ENCODE measurements at regions not wholly inside any gene's neighbourhood (a gene's known extent, or its start where the extent isn't known, plus 50 kb on each side); places are given as distances from the start of the nearest gene placed in this dataset.
"Not testable (repeated sequence)": the region's sequence is repeated elsewhere in the genome, so short reads cannot be mapped to it uniquely, and the experiment has no call there.

- no peak for TF ChIP-seq JUN (IDR thresholded peaks at IDR 0.05; ENCODE audit: borderline replicate concordance, insufficient read depth, insufficient read length, low read depth)
- no peak for TF ChIP-seq CTCF (IDR thresholded peaks at IDR 0.05; ENCODE audit: extremely low read depth in 1 of 2, insufficient read depth in 1 of 2, low read depth in 1 of 2, low read length in 2 of 2)
- Histone ChIP-seq H3K9ac (replicated peaks; ENCODE audit: extremely low read depth, insufficient read depth, low read length) (no peak overlapping the region), H3K79me2 (ENCODE audit: control insufficient read depth, insufficient read depth, low read length) (no peaks in the 10 kb centered on the region), H4K20me1 (replicated peaks; ENCODE audit: control insufficient read depth, extremely low read depth, insufficient read depth, low read length) (no peaks in the 10 kb centered on the region), H3K4me2 (ENCODE audit: insufficient read depth, low read length) (no peak overlapping the region), H3K4me3 (replicated peaks in 1 of 3; ENCODE audit: insufficient read depth in 1 of 3, low read depth in 1 of 3, low read length in 3 of 3) (no peak overlapping the region), H3K27me3 (ENCODE audit: control insufficient read depth in 2 of 2, insufficient read depth in 2 of 2, low read length in 2 of 2) (no peaks in the 10 kb centered on the region), H3K9me1 (replicated peaks; ENCODE audit: control insufficient read depth, extremely low read depth, insufficient read depth, low read length) (no peaks in the 10 kb centered on the region), H3K4me1 (ENCODE audit: control insufficient read depth, extremely low read depth, insufficient read depth, low read length) (no peaks in the 10 kb centered on the region), H2AFZ (ENCODE audit: low read depth, low read length) (no peak overlapping the region), H3K36me3 (ENCODE audit: control insufficient read depth in 2 of 2, extremely low read depth in 1 of 2, insufficient read depth in 2 of 2, low read length in 2 of 2) (no peaks in the 10 kb centered on the region), H3K27ac (ENCODE audit: insufficient read depth, low read depth, low read length) (no peak overlapping the region), H3K9me3 (replicated peaks; ENCODE audit: control insufficient read depth, insufficient read depth, low read length) (peaks cover 16% of the 10 kb centered on the region)
- CTCF ChIA-PET, result no interaction called here
- dilution Hi-C loops (cut with MboI; ENCODE audit: extremely low pct_ligation_motif_present, low sequenced_read_pairs), result no loop called here
- DNase-seq (ENCODE audit: low read depth, low spot score), result no peak
- intact Hi-C loops (cut with micrococcal nuclease), result no loop called here
- no peak for FAIRE-seq
- POLR2A ChIA-PET, result no interaction called here
- no TSS peak for BruUV-seq (replicated peaks)
Observed at GRCh38 chr16:34743115-34743514, 1283.7 kb downstream of the TP53TG3F start.

GRCh38 chr16:34758835-34759234 is 1299.4 kb downstream of the TP53TG3F start:
- DNase-seq (ENCODE audit: low read depth, low spot score) (no peak), FAIRE-seq (no peak)
- TF ChIP-seq GATA2 (IDR thresholded peaks at IDR 0.05; ENCODE audit: insufficient read depth, insufficient read length, low read depth, low read length), result no peak
- TF ChIP-seq POLR2AphosphoS5 (IDR thresholded peaks at IDR 0.05; ENCODE audit: insufficient read depth, low read depth, low read length), result no peak
- peak; percentile 11 for TF ChIP-seq JUN (IDR thresholded peaks at IDR 0.05; ENCODE audit: borderline replicate concordance, insufficient read depth, insufficient read length, low read depth)
- TF ChIP-seq CTCF (IDR thresholded peaks at IDR 0.05; ENCODE audit: extremely low read depth in 1 of 2, insufficient read depth in 1 of 2, low read depth in 1 of 2, low read length in 2 of 2), result no peak
- H3K4me3 ChIP-seq (replicated peaks in 1 of 3; ENCODE audit: insufficient read depth in 1 of 3, low read depth in 1 of 3, low read length in 3 of 3), result no peak overlapping the region
- CTCF ChIA-PET, result no interaction called here
- H3K36me3 ChIP-seq (ENCODE audit: control insufficient read depth in 2 of 2, extremely low read depth in 1 of 2, insufficient read depth in 2 of 2, low read length in 2 of 2), result no peaks in the 10 kb centered on the region
- H3K79me2 ChIP-seq (ENCODE audit: control insufficient read depth, insufficient read depth, low read length), result no peaks in the 10 kb centered on the region
- H3K9me1 ChIP-seq (replicated peaks; ENCODE audit: control insufficient read depth, extremely low read depth, insufficient read depth, low read length), result no peaks in the 10 kb centered on the region
- H2AFZ ChIP-seq (ENCODE audit: low read depth, low read length), result no peak overlapping the region
- BruUV-seq (replicated peaks), result no TSS peak
- H3K4me1 ChIP-seq (ENCODE audit: control insufficient read depth, extremely low read depth, insufficient read depth, low read length), result no peaks in the 10 kb centered on the region
- no peaks in the 10 kb centered on the region for H3K27me3 ChIP-seq (ENCODE audit: control insufficient read depth in 2 of 2, insufficient read depth in 2 of 2, low read length in 2 of 2)
- intact Hi-C loops (cut with micrococcal nuclease), result no loop called here
- H4K20me1 ChIP-seq (replicated peaks; ENCODE audit: control insufficient read depth, extremely low read depth, insufficient read depth, low read length), result no peaks in the 10 kb centered on the region
- no peak overlapping the region for H3K4me2 ChIP-seq (ENCODE audit: insufficient read depth, low read length)
- H3K9ac ChIP-seq (replicated peaks; ENCODE audit: extremely low read depth, insufficient read depth, low read length), result no peak overlapping the region
- dilution Hi-C loops (cut with MboI; ENCODE audit: extremely low pct_ligation_motif_present, low sequenced_read_pairs), result no loop called here
- H3K27ac ChIP-seq (ENCODE audit: insufficient read depth, low read depth, low read length), result no peak overlapping the region
- peaks cover 22% of the 10 kb centered on the region for H3K9me3 ChIP-seq (replicated peaks; ENCODE audit: control insufficient read depth, insufficient read depth, low read length)
- POLR2A ChIA-PET, result no interaction called here

- BruUV-seq (replicated peaks); dilution Hi-C loops (cut with MboI; ENCODE audit: extremely low pct_ligation_motif_present, low sequenced_read_pairs); H3K27me3 ChIP-seq (ENCODE audit: control insufficient read depth in 2 of 2, insufficient read depth in 2 of 2, low read length in 2 of 2); H2AFZ ChIP-seq (ENCODE audit: low read depth, low read length); H3K9me1 ChIP-seq (replicated peaks; ENCODE audit: control insufficient read depth, extremely low read depth, insufficient read depth, low read length); H3K9ac ChIP-seq (replicated peaks; ENCODE audit: extremely low read depth, insufficient read depth, low read length); H3K79me2 ChIP-seq (ENCODE audit: control insufficient read depth, insufficient read depth, low read length); H4K20me1 ChIP-seq (replicated peaks; ENCODE audit: control insufficient read depth, extremely low read depth, insufficient read depth, low read length); intact Hi-C loops (cut with micrococcal nuclease); H3K4me1 ChIP-seq (ENCODE audit: control insufficient read depth, extremely low read depth, insufficient read depth, low read length); CTCF ChIA-PET; H3K4me3 ChIP-seq (replicated peaks in 1 of 3; ENCODE audit: insufficient read depth in 1 of 3, low read depth in 1 of 3, low read length in 3 of 3); H3K36me3 ChIP-seq (ENCODE audit: control insufficient read depth in 2 of 2, extremely low read depth in 1 of 2, insufficient read depth in 2 of 2, low read length in 2 of 2); POLR2A ChIA-PET; H3K9me3 ChIP-seq (replicated peaks; ENCODE audit: control insufficient read depth, insufficient read depth, low read length); H3K4me2 ChIP-seq (ENCODE audit: insufficient read depth, low read length); FAIRE-seq; DNase-seq (ENCODE audit: low read depth, low spot score); H3K27ac ChIP-seq (ENCODE audit: insufficient read depth, low read depth, low read length): not testable (repeated sequence)
Observed at GRCh38 chr16:34791835-34792234, 1332.4 kb downstream of the TP53TG3F start.

Data from endothelial cell of umbilical vein (primary cell).